ENCODE measurements at regions not wholly inside any gene's neighbourhood (a gene's known extent, or its start where the extent isn't known, plus 50 kb on each side); places are given as distances from the start of the nearest gene placed in this dataset.

DNA sequence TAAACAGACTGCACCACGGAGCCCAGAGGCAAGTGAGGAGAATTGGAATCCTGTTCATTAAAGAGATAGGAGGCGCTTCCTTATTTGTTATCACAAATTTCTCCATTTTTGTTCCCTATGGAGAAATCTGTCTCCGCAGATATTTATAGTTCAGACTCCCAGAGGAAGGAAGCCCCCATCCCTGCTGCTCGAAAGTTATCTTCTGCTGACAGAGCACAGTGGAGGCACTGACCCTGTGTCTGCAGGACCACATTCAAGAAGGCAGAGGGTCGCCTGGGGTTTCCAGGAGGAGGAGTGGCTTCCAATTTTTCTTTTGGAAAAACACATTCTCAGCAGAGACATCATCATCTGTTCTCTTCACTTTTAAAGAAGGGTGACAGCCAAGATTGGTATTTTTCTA lies 73.0 kb upstream of the GPR45 start:
- TF ChIP-seq CTCF (IDR thresholded peaks at IDR 0.05; ENCODE audit: low read length) = no peak
- no peak for TF ChIP-seq EZH2 (IDR thresholded peaks at IDR 0.05; ENCODE audit: borderline replicate concordance, low read length)

Measured in OCI-LY1 (cell line).